Transverse colon (tissue), 4 donors: ENCODE measurements at regions not wholly inside any gene's neighbourhood (a gene's known extent, or its start where the extent isn't known, plus 50 kb on each side); places are given as distances from the start of the nearest gene placed in this dataset.

Experiments
- EP300 ChIP-seq: sonication (generic); formaldehyde crosslinking; IDR thresholded peaks from one replicate; pipeline ENCODE4 v1.6.1; 2017; ENCODE audit warnings: antibody characterized with exemption, low read depth
- POLR2A ChIP-seq: fragments of 450-650 bp; IDR thresholded peaks from one replicate; pipeline ENCODE4 v1.6.1; 2016; ENCODE audit warnings: antibody characterized with exemption, mild to moderate bottlenecking, moderate library complexity
- POLR2AphosphoS5 ChIP-seq, 3 donors: sonication (generic); formaldehyde crosslinking; IDR thresholded peaks; one replicate each; pipeline ENCODE4 v1.6.1; 2016; ENCODE audit warnings: antibody characterized with exemption in 3 of 3
- TF ChIP-seq, protein P1 (sequence below), 5 experiments: fragments of 200-600 bp in 3 of 5; fragments of 450-650 bp in 2 of 5; sonication (generic) in 3 of 5; IDR thresholded peaks; 1 replicate in 2 of 5; 2 replicates in 3 of 5; pipeline ENCODE4 v1.5.1; 2016 to 2017; ENCODE audit warnings: antibody characterized with exemption in 5 of 5, inconsistent platforms in 3 of 5, mild to moderate bottlenecking in 2 of 5, moderate library complexity in 1 of 5

DNA sequence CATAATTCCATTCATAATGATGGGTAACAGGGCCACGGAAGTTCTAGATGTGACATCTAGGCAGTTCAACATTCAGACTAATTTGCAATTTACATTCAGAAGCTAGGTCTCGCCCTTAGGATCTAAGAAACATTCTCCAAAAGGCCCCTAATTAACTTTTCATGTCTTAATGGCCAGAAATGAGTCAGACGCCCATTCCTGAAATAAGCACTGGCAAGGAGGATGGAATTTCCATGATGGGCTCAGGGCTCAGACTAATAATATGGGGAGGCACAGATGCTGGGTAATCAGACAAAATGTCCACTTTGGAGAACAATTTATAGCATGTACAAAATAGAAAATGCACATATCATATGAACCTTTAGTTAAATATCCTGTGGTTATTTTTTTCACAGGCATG is 102.8 kb upstream of the RPS6KA3 start:
- no peak for TF ChIP-seq POLR2AphosphoS5 (IDR thresholded peaks at IDR 0.05)
- no peak for TF ChIP-seq EP300
- TF ChIP-seq, protein P1, sequence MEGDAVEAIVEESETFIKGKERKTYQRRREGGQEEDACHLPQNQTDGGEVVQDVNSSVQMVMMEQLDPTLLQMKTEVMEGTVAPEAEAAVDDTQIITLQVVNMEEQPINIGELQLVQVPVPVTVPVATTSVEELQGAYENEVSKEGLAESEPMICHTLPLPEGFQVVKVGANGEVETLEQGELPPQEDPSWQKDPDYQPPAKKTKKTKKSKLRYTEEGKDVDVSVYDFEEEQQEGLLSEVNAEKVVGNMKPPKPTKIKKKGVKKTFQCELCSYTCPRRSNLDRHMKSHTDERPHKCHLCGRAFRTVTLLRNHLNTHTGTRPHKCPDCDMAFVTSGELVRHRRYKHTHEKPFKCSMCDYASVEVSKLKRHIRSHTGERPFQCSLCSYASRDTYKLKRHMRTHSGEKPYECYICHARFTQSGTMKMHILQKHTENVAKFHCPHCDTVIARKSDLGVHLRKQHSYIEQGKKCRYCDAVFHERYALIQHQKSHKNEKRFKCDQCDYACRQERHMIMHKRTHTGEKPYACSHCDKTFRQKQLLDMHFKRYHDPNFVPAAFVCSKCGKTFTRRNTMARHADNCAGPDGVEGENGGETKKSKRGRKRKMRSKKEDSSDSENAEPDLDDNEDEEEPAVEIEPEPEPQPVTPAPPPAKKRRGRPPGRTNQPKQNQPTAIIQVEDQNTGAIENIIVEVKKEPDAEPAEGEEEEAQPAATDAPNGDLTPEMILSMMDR (IDR thresholded peaks at IDR 0.05), result no peak
- no peak for TF ChIP-seq POLR2A
